ENCODE measurements at regions not wholly inside any gene's neighbourhood (a gene's known extent, or its start where the extent isn't known, plus 50 kb on each side); places are given as distances from the start of the nearest gene placed in this dataset.
"Not testable (repeated sequence)": the region's sequence is repeated elsewhere in the genome, so short reads cannot be mapped to it uniquely, and the experiment has no call there.

DNA sequence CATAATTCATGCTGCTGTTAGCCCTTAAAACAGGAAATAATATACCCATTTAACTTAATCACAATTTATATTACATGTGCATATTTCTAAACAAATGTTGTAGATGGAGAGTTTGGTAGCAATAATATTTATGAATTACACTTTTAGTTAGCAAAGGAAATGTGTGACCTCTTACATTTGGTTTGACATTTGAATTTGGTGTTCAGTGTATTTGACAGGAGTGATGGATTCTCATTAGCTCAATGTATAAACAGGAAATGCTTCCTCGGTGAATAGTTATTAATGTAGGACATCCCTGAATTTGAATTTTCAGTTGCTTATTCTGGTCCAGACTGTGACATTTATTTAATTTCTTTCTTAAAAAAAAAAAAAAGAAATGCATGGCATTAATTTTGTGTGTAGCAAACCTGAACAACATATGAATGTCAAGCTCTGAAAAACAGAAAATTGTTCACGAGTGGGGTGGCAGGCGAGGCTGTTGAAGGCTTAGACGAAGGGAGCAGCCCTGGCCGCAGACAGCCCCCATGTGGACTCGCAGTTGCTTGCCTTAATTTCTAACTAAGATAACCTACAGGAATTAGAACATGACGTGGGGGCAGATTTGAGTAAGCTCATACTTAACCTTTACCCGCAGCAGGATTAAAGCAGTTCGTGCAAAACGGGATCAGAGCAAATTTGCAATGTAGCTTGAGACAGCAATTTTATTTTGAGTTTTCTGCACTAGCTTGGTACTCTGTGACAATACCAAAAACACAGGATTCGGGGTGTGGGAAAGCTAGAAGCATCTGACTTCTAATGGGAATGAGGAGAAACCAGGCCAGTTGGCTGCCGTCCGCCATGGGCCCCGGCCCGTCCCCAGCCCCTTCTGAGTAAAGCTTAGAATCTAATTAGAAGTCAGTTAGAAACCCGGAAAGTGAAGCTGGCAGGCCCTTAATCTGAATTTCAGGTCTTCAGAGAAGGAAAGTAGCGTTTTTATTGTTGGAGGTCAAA lies 134.3 kb downstream of the MACROH2A1 start:
- DNase-seq (ENCODE audit: low spot score in 2 of 2) = no peak

DNA sequence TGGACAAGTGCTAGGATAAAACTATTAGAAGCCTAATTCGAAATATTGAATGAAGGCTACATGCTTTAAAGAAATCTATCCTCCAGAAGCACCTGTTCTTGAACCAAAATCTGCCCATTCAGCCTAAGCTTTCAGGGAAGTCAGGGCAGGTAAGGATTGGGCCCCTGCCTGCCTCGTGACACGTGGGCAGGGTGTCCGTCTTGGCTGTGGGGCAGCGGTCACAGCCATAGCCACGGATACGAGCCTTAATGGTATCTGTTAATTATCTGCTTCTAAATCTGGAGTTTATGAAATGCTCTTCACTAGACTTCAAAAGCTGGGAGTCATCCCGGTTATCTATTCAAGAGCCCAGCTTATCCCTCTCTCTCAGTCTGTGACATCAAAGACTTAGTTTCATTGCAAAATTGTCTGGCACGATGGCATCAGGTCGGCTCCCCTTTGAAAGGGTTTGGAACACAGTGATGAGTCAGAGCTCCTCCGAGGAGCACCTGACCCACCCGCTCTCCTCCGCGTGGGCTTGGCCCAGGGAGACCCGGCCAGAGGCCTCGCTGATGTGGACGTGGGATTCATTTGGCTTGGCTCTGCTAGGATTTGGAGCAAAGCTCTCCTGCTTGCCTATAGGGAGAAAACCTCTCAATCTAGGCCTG lies 135.9 kb downstream of the MACROH2A1 start:
- Histone ChIP-seq H3K9me3 (peaks cover 0 to 8% of the 10 kb centered on the region in 2 donors), H3K4me3 (no peak overlapping the region), H3K27ac (no peak overlapping the region), H3K27me3 (no peaks in the 10 kb centered on the region), H3K4me1 (no peaks in the 10 kb centered on the region), H3K36me3 (no peaks in the 10 kb centered on the region)
- no peak for DNase-seq (ENCODE audit: low spot score in 2 of 2)
- intact Hi-C loops (cut with DNase I; ENCODE audit: low total_unique reads) = no loop called here
- TF ChIP-seq POLR2A (IDR thresholded peaks at IDR 0.05) (no peak), POLR2AphosphoS5 (IDR thresholded peaks at IDR 0.05) (no peak)
- TF ChIP-seq, protein P1, sequence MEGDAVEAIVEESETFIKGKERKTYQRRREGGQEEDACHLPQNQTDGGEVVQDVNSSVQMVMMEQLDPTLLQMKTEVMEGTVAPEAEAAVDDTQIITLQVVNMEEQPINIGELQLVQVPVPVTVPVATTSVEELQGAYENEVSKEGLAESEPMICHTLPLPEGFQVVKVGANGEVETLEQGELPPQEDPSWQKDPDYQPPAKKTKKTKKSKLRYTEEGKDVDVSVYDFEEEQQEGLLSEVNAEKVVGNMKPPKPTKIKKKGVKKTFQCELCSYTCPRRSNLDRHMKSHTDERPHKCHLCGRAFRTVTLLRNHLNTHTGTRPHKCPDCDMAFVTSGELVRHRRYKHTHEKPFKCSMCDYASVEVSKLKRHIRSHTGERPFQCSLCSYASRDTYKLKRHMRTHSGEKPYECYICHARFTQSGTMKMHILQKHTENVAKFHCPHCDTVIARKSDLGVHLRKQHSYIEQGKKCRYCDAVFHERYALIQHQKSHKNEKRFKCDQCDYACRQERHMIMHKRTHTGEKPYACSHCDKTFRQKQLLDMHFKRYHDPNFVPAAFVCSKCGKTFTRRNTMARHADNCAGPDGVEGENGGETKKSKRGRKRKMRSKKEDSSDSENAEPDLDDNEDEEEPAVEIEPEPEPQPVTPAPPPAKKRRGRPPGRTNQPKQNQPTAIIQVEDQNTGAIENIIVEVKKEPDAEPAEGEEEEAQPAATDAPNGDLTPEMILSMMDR (IDR thresholded peaks at IDR 0.05) = no peak

More for the DNA sequence above, 134.3 kb downstream of the MACROH2A1 start:
- no peak overlapping the region for H3K27ac ChIP-seq
- no peaks in the 10 kb centered on the region for H3K36me3 ChIP-seq
- no peak overlapping the region for H3K4me3 ChIP-seq
- intact Hi-C loops (cut with DNase I; ENCODE audit: low total_unique reads) = no loop called here
- H3K4me1 ChIP-seq = no peaks in the 10 kb centered on the region
- H3K9me3 ChIP-seq = peaks cover 0 to 4% of the 10 kb centered on the region in 2 donors
- TF ChIP-seq POLR2A (IDR thresholded peaks at IDR 0.05) = no peak
- TF ChIP-seq POLR2AphosphoS5 (IDR thresholded peaks at IDR 0.05) = no peak
- TF ChIP-seq, protein P1 (IDR thresholded peaks at IDR 0.05) = no peak
- H3K27me3 ChIP-seq = no peaks in the 10 kb centered on the region

DNA sequence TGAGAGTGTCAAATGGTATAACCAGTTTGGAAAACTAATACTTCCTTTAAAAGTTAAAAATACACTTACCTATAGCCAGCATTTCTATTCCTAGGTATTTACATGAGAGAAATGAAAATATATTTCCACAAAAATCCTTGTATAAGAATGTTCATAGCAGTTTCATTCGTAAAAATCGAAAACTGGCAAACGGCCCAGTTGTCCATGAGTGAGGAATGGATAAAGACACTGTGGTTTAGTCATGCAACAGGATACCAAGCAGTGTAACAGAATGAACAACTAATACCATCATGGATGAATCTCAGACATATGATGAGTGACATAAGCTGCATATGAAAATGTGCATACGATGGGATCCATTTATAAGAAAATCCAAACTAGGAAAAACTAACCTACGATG lies 136.7 kb downstream of the MACROH2A1 start:
- intact Hi-C loops (cut with DNase I; ENCODE audit: low total_unique reads) = no loop called here
- TF ChIP-seq, protein P1 (IDR thresholded peaks at IDR 0.05) = no peak
- TF ChIP-seq POLR2A (IDR thresholded peaks at IDR 0.05) (no peak), POLR2AphosphoS5 (IDR thresholded peaks at IDR 0.05) (no peak)
- H3K27ac ChIP-seq = no peak overlapping the region
- H3K4me1 ChIP-seq = no peaks in the 10 kb centered on the region
- H3K9me3 ChIP-seq = peaks cover 0 to 8% of the 10 kb centered on the region in 2 donors
- H3K27me3 ChIP-seq = no peaks in the 10 kb centered on the region
- no peak overlapping the region for H3K4me3 ChIP-seq
- DNase-seq (ENCODE audit: low spot score in 2 of 2) = no peak
- no peaks in the 10 kb centered on the region for H3K36me3 ChIP-seq

DNA sequence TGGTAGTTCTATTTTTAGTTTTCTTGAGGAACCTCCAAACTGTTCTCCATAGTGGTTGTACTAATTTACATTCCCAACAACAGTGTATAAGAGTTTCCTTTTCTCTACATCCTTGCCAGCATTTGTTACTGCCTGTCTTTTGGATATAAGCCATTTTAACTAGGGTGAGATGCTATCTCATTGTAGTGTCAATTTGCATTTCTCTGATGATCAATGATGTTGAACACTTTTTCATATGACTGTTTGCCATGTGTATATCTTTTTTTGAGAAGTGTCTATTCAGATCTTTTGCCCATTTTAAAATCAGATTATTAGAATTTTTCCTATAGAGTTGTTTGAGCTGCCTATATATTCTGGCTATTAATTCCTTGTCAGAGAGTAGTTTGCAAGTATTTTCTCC lies 138.9 kb downstream of the MACROH2A1 start:
- H3K36me3 ChIP-seq; H3K4me3 ChIP-seq; H3K27ac ChIP-seq; intact Hi-C loops (cut with DNase I; ENCODE audit: low total_unique reads); DNase-seq (ENCODE audit: low spot score in 2 of 2); H3K4me1 ChIP-seq; H3K27me3 ChIP-seq; H3K9me3 ChIP-seq: not testable (repeated sequence)

DNA sequence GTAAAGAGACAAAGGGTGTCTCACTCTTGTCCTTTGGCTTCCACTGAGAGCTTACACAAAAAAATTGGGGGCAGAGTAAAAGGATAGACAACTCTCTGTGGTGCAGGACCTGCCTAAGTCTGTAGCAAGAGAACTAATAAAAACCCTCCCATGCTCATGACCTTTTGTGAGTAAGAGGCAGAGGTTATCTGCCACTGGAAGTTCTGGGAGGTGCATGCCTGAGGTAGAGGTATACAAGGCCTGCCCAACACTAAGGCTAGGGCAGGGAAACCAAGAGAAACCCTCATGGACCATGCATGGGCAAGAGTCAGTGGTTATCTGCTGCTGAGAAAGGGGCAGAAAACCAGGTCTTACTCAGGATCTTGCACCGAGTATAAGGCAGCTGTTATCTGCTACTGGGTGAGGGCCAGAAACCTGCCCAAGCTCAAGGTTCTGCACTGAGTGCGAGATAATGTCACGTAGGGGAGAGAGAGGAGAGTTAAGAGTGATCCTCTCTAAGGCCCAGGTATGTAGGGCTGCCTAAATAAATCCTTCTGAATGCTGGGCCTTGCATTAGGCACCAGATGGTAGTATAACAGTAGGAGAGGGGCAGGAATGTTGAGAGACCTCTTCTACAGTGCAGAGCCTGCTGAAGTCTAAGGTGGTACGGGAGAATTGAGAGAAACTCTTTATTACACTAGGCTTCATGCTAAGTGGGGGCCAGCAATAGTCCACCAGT lies 143.4 kb downstream of the MACROH2A1 start:
- TF ChIP-seq POLR2AphosphoS5 (IDR thresholded peaks at IDR 0.05) (no peak), POLR2A (IDR thresholded peaks at IDR 0.05) (no peak)
- TF ChIP-seq, protein P1 (IDR thresholded peaks at IDR 0.05) = no peak
- intact Hi-C loops (cut with DNase I; ENCODE audit: low total_unique reads) = no loop called here

More for the DNA sequence above, 143.4 kb downstream of the MACROH2A1 start:
- Histone ChIP-seq H3K4me1 (no peaks in the 10 kb centered on the region), H3K4me3 (no peak overlapping the region), H3K27ac (no peak overlapping the region), H3K27me3 (no peaks in the 10 kb centered on the region), H3K36me3 (no peaks in the 10 kb centered on the region), H3K9me3 (peaks cover 0 to 8% of the 10 kb centered on the region in 2 donors)
- no peak for DNase-seq (ENCODE audit: low spot score in 2 of 2)

Measured in breast epithelium (tissue), 4 donors.